ENCODE measurements at regions not wholly inside any gene's neighbourhood (a gene's known extent, or its start where the extent isn't known, plus 50 kb on each side); places are given as distances from the start of the nearest gene placed in this dataset.
"Not testable (repeated sequence)": the region's sequence is repeated elsewhere in the genome, so short reads cannot be mapped to it uniquely, and the experiment has no call there.

- DNase-seq (ENCODE audit: low read depth), result not testable (repeated sequence)
These were observed 108.9 kb downstream of the SRGAP2 start for GRCh38 chr1:206312274-206312665.

DNA sequence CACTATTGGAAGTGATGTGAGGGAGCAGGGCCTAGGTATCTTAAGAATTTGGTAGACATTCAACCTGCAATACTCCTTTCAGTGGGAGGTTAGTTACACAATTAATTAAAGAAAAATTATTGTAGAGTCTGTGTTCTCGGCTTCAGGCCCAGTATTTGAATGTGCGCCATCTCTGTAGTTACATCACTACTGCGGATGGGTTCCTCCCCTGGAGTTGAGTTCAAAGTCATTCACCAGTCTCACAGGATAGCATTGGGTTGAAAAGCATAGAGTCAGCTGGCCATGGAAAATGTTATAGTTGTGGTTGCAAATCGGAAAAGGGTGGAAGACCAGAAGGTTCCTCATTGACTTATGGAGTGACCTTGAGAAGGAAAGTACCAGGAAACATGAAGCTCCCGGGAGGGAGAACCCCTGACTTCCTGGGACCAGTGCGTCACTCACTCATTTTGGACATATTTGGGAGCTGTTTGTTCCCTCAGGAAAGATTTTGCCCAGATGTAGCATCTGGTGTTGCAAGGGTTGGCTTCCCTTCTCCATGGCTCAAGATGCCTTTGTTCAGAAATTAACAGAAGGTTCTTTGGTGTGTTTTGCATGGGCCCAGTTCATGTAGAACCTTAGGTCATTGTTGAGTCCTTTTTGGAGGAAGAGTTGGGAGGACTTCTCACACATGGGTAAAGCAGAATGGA lies 111.8 kb downstream of the SRGAP2 start:
- not testable (repeated sequence) for DNase-seq (ENCODE audit: low read depth)

DNA sequence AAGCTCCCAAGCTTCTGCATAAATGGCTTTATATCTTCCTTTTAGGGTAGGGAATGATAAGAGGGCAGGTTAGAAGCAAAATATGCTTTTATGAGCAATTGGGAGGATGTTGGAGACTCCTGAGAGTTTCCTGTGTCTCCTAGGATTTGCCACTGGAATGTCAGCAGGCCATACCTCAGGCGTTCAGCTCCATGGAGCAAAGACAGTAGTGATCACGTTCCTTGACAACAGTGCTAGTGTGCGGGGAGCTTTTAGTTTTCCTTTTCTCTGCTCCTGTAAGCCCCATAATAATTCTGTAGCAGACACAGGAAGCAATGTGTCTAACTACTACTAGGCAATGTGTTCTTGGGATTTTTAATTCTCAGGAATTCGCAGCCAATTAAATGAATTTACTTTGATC lies 113.6 kb downstream of the SRGAP2 start:
- DNase-seq (ENCODE audit: low read depth), result not testable (repeated sequence)

DNA sequence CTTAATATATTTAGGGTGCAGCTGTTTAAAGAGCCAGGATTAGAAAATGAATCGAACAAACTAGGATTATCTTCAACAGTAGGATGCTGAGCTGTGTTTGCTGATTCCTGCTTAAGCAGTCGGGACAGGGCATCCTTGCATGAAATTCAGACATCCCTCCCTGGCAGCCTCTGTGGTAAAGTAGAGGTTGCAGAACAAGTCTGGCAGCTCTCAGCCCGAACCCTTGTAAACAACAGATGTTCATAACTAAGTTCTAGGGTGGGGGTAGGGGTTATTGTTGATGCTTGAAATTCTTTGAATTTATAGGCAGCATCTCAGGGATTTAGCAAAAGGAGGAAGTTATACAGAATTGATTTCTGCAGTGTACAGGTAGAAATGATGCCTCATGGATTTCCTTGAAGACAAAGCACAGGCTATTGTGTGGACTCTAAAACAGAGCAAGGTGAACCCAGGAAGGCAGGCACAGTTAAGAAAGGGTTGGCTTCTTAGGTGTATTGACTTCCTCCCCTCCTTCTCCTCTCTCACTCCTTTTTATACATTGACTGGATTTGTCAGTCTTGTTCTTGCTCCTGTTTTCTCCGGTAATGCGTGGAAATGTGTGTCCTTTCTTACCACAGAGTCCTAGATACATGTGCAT lies 114.7 kb downstream of the SRGAP2 start:
- DNase-seq (ENCODE audit: low read depth), result not testable (repeated sequence)

GRCh38 chr1:206320227-206320626 lies 116.9 kb downstream of the SRGAP2 start:
- DNase-seq (ENCODE audit: low read depth), result not testable (repeated sequence)

- not testable (repeated sequence) for DNase-seq (ENCODE audit: low read depth)
These were observed 123.0 kb downstream of the SRGAP2 start for GRCh38 chr1:206326159-206326939.

DNA sequence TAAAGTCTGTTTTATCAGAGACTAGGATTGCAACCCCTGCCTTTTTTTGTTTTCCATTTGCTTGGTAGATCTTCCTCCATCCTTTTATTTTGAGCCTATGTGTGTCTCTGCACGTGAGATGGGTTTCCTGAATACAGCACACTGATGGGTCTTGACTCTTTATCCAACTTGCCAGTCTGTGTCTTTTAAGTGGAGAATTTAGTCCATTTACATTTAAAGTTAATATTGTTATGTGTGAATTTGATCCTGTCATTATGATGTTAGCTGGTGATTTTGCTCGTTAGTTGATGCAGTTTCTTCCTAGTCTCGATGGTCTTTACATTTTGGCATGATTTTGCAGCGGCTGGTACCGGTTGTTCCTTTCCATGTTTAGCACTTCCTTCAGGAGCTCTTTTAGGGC lies 128.3 kb downstream of the SRGAP2 start:
- DNase-seq (ENCODE audit: low read depth), result not testable (repeated sequence)

DNA sequence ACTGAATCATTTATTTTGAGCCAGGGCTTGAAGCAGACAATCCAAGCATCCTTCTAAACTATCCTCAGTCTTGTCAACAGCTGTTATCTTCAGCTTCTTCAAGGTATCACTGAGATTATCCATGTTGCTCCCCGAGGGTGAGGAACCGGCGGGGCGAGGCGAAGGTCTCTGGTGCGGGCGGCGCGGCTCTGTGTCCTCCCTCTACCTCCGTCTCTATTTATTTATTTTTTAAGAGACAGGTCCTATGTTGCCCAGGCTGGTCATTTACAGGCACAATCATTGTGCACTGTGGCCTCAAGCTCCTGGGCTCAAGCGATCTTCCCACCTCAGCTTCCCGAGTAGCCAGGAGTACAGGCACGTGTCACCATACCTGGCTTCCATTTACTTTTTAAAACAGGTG lies 130.0 kb downstream of the SRGAP2 start:
- DNase-seq (ENCODE audit: low read depth), result not testable (repeated sequence)

- not testable (repeated sequence) for DNase-seq (ENCODE audit: low read depth)
These were observed 130.6 kb downstream of the SRGAP2 start for GRCh38 chr1:206333897-206334296.

GRCh38 chr1:206334481-206334880 lies 131.1 kb downstream of the SRGAP2 start:
- DNase-seq (ENCODE audit: low read depth), result not testable (repeated sequence)

- DNase-seq (ENCODE audit: low read depth), result not testable (repeated sequence)
These were observed 131.8 kb downstream of the SRGAP2 start for GRCh38 chr1:206335162-206335561.

- not testable (repeated sequence) for DNase-seq (ENCODE audit: low read depth)
These were observed 132.8 kb downstream of the SRGAP2 start for GRCh38 chr1:206335875-206336846.

DNA sequence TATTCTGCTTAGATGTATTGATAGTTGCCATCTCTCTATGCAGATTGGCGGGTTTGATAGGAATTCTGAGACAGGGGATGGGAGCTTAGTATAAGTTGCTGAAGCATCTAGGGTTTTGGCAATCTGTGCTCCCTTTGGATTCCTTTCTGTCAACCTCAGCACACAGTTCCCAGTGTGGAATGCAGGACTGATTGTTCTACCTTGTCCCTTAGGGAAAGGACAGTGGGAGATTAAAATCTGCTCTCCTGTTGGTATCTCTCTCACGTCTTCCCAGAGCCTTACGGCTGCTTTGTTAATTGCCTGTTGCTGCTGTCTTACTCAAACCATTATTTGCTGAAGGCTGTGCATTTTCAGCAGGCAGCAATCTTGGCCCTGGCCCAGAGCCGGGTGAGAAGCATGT lies 133.3 kb upstream of the IKBKE start:
- peak; percentile 0 for DNase-seq (ENCODE audit: low read depth)

DNA sequence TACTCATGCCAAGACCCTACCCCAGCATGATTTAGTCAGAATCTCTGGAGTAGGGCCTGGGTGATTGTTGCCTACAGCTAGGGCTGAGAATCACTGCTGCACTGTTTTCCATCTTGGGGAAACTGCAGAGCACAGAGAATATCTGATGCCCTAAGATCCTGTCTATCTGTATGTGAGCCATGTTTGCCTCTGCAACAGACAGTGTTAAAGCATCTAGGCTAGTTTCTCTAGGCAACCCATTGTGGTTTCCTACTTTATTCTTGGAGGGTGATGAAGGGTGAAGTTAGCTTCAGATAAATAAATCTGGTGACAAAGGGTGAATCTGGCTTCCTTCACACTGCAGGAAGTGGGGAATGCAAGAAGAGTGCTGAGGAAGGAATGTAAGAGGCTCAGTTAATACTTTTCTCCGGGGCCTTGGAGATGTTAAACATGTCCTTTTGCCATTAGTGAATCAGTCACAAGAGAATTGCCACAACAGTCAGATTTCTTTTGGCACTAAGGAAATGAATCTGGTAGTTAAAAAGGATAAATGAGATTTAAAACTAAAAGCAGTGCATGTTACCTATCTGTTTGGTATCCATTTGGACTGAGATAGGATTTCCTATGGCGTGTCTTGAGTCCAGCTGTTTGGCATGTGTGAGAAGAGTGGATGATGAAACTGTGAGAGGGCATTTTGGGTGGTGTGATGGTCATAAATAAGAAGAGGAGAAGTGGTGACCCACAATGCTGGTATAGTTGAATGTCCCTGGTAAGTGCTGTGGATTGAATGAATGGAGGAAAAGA lies 119.6 kb upstream of the IKBKE start:
- peak; percentile 14 for DNase-seq (ENCODE audit: low read depth)

DNA sequence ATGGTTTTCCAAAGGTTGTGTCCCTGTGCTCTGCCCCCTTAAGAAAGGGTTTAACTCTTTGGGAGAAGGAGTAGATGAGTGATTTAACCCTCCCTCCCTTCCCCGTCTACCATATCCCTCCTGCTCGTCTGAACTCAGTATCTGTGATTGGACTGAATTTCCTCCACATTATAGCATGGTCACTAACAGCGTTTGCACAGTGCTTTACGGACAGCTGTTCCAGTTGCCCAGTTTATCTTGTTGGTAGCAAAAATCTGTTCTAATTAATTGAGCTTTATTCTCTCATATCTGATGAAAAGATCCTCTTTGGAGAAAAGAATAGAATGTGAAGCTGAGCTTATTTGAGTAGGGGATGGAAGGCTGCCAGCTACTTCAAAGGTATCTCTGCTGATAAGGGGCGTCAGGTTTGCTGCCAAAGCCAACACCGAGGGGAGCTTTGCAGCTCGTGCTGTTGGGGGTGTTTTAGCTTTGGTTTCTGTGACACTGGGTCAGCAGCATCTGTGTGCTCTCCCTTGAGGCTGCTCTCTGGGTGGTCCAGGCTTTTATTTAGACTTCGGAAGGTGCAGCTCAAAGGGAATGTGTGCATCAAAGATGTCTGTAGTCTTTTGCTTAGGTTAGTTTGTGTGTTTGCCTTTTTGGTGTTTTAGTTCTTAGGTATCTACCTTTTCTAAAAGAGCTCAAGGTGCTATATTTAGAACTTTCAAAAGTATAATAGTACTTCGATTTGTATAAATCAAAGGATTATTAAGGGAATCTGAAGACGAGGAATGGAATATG lies 118.8 kb upstream of the IKBKE start:
- DNase-seq (ENCODE audit: low read depth), result not testable (repeated sequence)

DNA sequence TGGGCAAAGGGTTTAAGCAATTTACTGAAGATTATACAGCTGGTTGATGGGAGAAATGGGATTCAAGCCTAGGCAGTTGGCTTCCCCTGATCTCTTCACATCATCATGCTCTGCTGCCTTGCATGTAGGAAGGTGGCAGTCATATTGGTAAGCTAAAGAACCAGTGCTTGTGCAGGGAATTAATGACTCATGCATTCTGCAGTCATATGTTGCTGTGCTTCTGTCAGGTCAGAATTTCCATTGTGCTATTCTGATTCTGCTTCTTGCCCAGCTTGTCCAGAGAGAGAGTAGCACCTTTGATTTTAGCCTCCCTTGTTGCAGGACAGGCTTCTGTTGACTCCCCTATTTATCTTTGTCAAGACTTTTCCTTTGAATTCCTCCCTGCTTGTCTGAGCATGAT lies 114.0 kb upstream of the IKBKE start:
- DNase-seq (ENCODE audit: low read depth), result peak; percentile 4

- not testable (repeated sequence) for DNase-seq (ENCODE audit: low read depth)
These were observed 112.3 kb upstream of the IKBKE start for GRCh38 chr1:206357962-206358361.

GRCh38 chr1:206358771-206359170 lies 111.5 kb upstream of the IKBKE start:
- not testable (repeated sequence) for DNase-seq (ENCODE audit: low read depth)

DNA sequence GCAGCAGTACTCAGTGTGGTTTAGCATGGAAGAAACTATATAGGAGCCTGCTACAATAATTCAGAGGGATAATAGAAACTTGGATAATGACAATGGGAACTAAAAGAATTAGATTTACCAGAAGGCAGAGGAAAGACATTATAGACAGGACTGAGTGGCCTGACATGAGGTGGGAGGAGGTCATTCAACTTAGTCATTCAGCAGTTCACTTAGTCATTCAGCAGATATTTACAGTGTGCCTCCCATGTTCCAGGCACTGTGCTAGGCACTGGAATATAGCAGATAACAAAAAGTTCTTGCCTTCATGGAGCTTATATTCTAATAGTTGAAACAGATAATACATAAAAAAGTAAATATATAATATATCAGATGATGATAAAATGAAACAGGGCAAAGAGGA lies 110.9 kb upstream of the IKBKE start:
- not testable (repeated sequence) for DNase-seq (ENCODE audit: low read depth)

DNA sequence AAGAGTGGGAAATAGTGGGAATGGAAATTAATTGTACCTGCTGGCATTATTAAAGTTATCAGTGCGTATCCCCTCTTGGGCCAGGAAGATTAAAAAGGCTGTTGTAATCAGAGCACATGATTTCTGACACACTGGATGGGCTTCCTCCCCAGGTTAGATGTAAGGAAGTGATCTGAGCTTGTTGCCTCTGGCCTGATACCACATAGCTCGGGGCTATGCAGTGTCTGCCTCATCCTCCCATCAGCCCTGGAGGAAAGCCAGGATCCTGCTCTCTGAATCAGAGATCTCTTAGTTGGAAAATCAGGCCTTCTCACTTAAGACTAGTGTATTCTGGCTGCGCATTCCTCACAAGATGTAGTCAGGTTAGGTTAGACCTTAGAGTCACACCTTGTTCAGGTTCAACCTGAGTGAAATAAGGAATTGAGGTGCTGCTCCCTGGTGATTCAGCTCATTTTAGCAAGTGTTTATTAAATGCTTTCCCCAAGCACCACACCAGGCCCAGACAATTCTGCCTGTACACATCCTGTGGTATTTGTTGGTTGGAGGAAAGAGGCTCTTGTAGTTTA lies 108.2 kb upstream of the IKBKE start:
- not testable (repeated sequence) for DNase-seq (ENCODE audit: low read depth)
